GM12878 (cell line): ENCODE measurements at regions not wholly inside any gene's neighbourhood (a gene's known extent, or its start where the extent isn't known, plus 50 kb on each side); places are given as distances from the start of the nearest gene placed in this dataset.

Experiments used
- ATAC-seq: fragments of 200-7000 bp; cut with Tn5 transposase; 3 replicates; pipeline ENCODE4 v1.9.1; 2020; ENCODE audit warnings: mild to moderate bottlenecking, moderate library complexity
- BruUV-seq: library from RNA; stranded (reverse); fragments of 400-500 nt; replicated peaks from 2 replicates; lab custom pipeline; 2021; lab: Mats Ljungman, UMichigan
- CTCF ChIA-PET: fragments of 300-600 bp; sonication (Branson Sonifier 250); formaldehyde crosslinking; extraction: SDS; loops from one replicate; lab custom pipeline; 2021; ENCODE audit warnings: inconsistent platforms; lab: Yijun Ruan, JAX
- POLR2A ChIA-PET: fragments of 350-600 bp; formaldehyde crosslinking; extraction: SDS; loops from one replicate; lab custom pipeline; 2021; ENCODE audit warnings: inconsistent platforms; lab: Charles Lee
- RAD21 ChIA-PET: fragments of 300-600 bp; sonication (Branson Sonifier 250); formaldehyde crosslinking; loops from one replicate; lab custom pipeline; 2023; ENCODE audit warnings: antibody characterized with exemption; ENCODE audit not compliant: unreplicated experiment; lab: Charles Lee
- SMC1A ChIA-PET: fragments of 300-600 bp; sonication (Branson Sonifier 250); formaldehyde crosslinking; loops from one replicate; lab custom pipeline; 2023; ENCODE audit not compliant: unreplicated experiment, uncharacterized antibody; lab: Charles Lee
- DNase-seq: peaks from one replicate; pipeline ENCODE4 v3.0.0-alpha.2; 2011; ENCODE audit warnings: low read depth, low spot score
- FAIRE-seq: peaks from 3 replicates; lab custom pipeline; 2011; peaks lifted over from hg19 to GRCh38; lab: Jason Lieb, UNC
- H2AFZ ChIP-seq: 2 replicates; pipeline ENCODE4 v1.6.0; 2011; ENCODE audit warnings: low read depth, low read length, control low read depth; ENCODE audit not compliant: control insufficient read depth
- H3K27ac ChIP-seq: 2 replicates; pipeline ENCODE4 v1.5.1; 2011; ENCODE audit warnings: control low read depth; ENCODE audit not compliant: control insufficient read depth, insufficient read depth
- H3K27me3 ChIP-seq, 2 experiments: replicated peaks in 1 of 2; 2 replicates each; pipeline versions ENCODE4 v1.6.0 to v1.6.1; 2011; ENCODE audit warnings: low read length in 1 of 2; ENCODE audit not compliant: control insufficient read depth in 2 of 2, insufficient read depth in 2 of 2
- H3K36me3 ChIP-seq, 2 experiments: 2 replicates each; pipeline ENCODE4 v1.5.1; 2011; ENCODE audit warnings: low read length in 1 of 2; ENCODE audit not compliant: control insufficient read depth in 2 of 2, insufficient read depth in 2 of 2
- H3K4me1 ChIP-seq: 2 replicates; pipeline ENCODE4 v1.6.1; 2011; ENCODE audit warnings: mild to moderate bottlenecking, low read length, moderate library complexity, mixed read lengths; ENCODE audit not compliant: control insufficient read depth, insufficient read depth
- H3K4me2 ChIP-seq: 2 replicates; pipeline ENCODE4 v1.6.0; 2011; ENCODE audit warnings: control low read depth; ENCODE audit not compliant: control insufficient read depth, insufficient read depth
- H3K4me3 ChIP-seq: fragments of 200-600 bp; sonication (generic); 2 replicates; pipeline ENCODE4 v1.5.1; 2016
- H3K79me2 ChIP-seq: 2 replicates; pipeline ENCODE4 v1.6.0; 2011; ENCODE audit warnings: low read length; ENCODE audit not compliant: control insufficient read depth, insufficient read depth
- H3K9ac ChIP-seq: 2 replicates; pipeline ENCODE4 v1.8.0; 2011; ENCODE audit warnings: low read length, control low read depth, mixed read lengths; ENCODE audit not compliant: control insufficient read depth, insufficient read depth
- H3K9me3 ChIP-seq: replicated peaks from 3 replicates; pipeline ENCODE4 v1.5.1; 2011; ENCODE audit warnings: mild to moderate bottlenecking, low read length; ENCODE audit not compliant: control insufficient read depth, insufficient read depth
- H4K20me1 ChIP-seq: 2 replicates; pipeline ENCODE4 v1.6.0; 2011; ENCODE audit not compliant: control insufficient read depth, insufficient read depth
- BACH1 ChIP-seq: fragments of 450-650 bp; IDR thresholded peaks from 2 replicates; pipeline ENCODE4 v1.6.1; 2017; ENCODE audit warnings: mild to moderate bottlenecking, borderline replicate concordance
- CTCF ChIP-seq, 3 experiments: IDR thresholded peaks in 2 of 3; conservative IDR thresholded peaks in 1 of 3; 2 replicates each; pipeline ENCODE4 v1.5.1; 2011; ENCODE audit warnings: low read depth in 3 of 3, low read length in 3 of 3, mild to moderate bottlenecking in 3 of 3, control low read depth in 2 of 3, moderate library complexity in 2 of 3, inconsistent platforms in 1 of 3, mixed read lengths in 1 of 3; ENCODE audit not compliant: control insufficient read depth in 2 of 3, insufficient read depth in 1 of 3; ENCODE audit errors: extremely low read depth in 1 of 3
- EP300 ChIP-seq, 2 experiments: fragments of 150-350 bp in 1 of 2; IDR thresholded peaks; 2 replicates each; pipeline ENCODE4 v1.6.1; 2011 to 2012; ENCODE audit warnings: low read depth in 2 of 2, low read length in 2 of 2, borderline replicate concordance in 1 of 2, improper control_type of control experiment in 1 of 2, inconsistent platforms in 1 of 2; ENCODE audit not compliant: control insufficient read depth in 1 of 2
- IKZF2 ChIP-seq, 2 experiments: fragments of 450-650 bp; IDR thresholded peaks; 2 replicates each; pipeline ENCODE4 v1.6.1; 2017; ENCODE audit warnings: mild to moderate bottlenecking in 2 of 2, moderate library complexity in 2 of 2
- MYB ChIP-seq: fragments of 150-350 bp; IDR thresholded peaks from 2 replicates; pipeline ENCODE4 v1.6.1; 2014; ENCODE audit warnings: mild to moderate bottlenecking, low read depth, low read length, borderline replicate concordance
- NFIC ChIP-seq: IDR thresholded peaks from 2 replicates; pipeline ENCODE4 v1.6.1; 2012; ENCODE audit warnings: low read depth, mild to moderate bottlenecking, inconsistent platforms, low read length, moderate library complexity
- RAD21 ChIP-seq: IDR thresholded peaks from 2 replicates; pipeline ENCODE4 v1.6.1; 2011; ENCODE audit warnings: mild to moderate bottlenecking, low read depth, low read length, moderate library complexity; ENCODE audit not compliant: insufficient read depth
- RELA ChIP-seq: fragments of 450-650 bp; IDR thresholded peaks from 2 replicates; pipeline ENCODE4 v1.8.0; 2014; ENCODE audit warnings: borderline replicate concordance; ENCODE audit not compliant: partially characterized antibody
- SREBF2 ChIP-seq: IDR thresholded peaks from 2 replicates; pipeline ENCODE4 v1.6.1; 2012; ENCODE audit warnings: mild to moderate bottlenecking, low read length
- ZNF384 ChIP-seq: IDR thresholded peaks from 2 replicates; pipeline ENCODE4 v1.6.1; 2012; ENCODE audit warnings: low read depth, mild to moderate bottlenecking, low read length, improper control_type of control experiment, borderline replicate concordance
- WGBS: methylation state at CpG from one replicate; pipeline ENCODE4 v1.1.6; 2016; ENCODE audit warnings: low lambda C conversion rate; ENCODE audit not compliant: insufficient replicate concordance, insufficient coverage; ENCODE audit errors: missing lambda C conversion rate; 5-methylcytosine and 5-hydroxymethylcytosine counted together
- in situ Hi-C: fragments of 300-500 bp; cut with MboI; formaldehyde crosslinking; loops from 9 replicates; pipeline ENCODE4 v1.14.3; 2018; ENCODE audit warnings: mixed read lengths
- intact Hi-C: fragments of 100-400 bp; cut with micrococcal nuclease; formaldehyde crosslinking; loops from one replicate; pipeline ENCODE4 v1.14.2; 2022; ENCODE audit not compliant: unreplicated experiment
- TF ChIP-seq, protein P1 (sequence below): fragments of 450-650 bp; IDR thresholded peaks from 2 replicates; pipeline ENCODE4 v1.6.1; 2016; ENCODE audit warnings: mild to moderate bottlenecking
- TF ChIP-seq, protein P2 (sequence below): fragments of 450-650 bp; conservative IDR thresholded peaks from 2 replicates; pipeline ENCODE4 v1.6.1; 2017; ENCODE audit warnings: mild to moderate bottlenecking, moderate library complexity

- TF ChIP-seq, protein P1, sequence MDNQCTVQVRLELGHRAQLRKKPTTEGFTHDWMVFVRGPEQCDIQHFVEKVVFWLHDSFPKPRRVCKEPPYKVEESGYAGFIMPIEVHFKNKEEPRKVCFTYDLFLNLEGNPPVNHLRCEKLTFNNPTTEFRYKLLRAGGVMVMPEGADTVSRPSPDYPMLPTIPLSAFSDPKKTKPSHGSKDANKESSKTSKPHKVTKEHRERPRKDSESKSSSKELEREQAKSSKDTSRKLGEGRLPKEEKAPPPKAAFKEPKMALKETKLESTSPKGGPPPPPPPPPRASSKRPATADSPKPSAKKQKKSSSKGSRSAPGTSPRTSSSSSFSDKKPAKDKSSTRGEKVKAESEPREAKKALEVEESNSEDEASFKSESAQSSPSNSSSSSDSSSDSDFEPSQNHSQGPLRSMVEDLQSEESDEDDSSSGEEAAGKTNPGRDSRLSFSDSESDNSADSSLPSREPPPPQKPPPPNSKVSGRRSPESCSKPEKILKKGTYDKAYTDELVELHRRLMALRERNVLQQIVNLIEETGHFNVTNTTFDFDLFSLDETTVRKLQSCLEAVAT, result no peak
These were observed 107.3 kb upstream of the NFIB start (continued) for GRCh38 chr9:14421291-14421690.

DNA sequence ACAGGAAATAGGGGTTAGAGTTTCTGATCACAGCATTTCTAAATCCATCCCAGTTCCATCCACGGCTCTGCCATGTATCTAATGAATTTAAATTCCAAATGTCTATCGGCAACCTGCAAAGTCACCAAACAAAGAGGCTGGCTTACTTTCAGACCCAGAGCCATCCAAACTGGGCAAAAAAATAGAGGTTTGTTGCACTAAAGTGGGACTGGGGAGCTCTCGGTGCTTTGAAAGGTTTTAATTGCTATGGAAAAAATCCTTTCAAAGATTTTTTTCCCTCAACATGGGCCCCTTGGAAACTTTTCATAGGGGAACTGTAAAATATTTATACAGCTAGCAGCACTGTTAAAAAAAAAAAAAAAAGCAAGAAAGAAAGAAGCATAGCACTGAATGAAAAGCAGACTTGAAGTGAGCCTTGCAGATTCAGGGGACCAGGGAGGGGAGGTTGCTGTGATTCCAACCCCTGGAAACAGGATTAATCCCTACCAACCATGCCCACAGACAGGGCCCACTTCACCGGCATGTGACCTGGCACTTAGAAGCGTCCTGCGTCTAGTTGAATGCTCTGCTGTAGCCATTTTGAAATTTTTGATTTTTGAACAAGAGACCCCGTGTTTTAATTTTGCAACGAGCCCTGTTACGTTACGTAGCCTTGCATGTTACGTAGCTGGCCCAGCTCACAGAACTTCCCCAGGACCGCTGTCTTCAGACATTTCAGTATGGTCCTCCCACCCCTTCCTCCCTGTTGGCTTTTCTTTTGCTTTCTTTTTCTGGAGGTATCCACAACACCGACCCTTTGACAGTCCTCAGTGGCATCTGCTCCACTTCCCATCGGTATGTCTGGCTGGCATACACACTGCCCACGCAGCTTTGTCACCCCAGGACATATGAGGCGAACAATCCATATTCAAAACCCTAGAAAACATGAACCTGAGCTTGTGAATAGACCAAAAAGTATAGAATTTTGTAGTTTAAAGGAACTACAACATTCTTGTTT, 105.3 kb upstream of the NFIB start:
- H2AFZ ChIP-seq, result no peak overlapping the region
- DNase-seq (no peak), FAIRE-seq (no peak)
- no peaks in the 10 kb centered on the region for H4K20me1 ChIP-seq
- no peaks in the 10 kb centered on the region for H3K36me3 ChIP-seq
- WGBS, result 36% methylated on average over 16 of the region's 16 CpGs
- H3K4me2 ChIP-seq, result no peak overlapping the region
- no peak for TF ChIP-seq RELA
- TF ChIP-seq, protein P2, sequence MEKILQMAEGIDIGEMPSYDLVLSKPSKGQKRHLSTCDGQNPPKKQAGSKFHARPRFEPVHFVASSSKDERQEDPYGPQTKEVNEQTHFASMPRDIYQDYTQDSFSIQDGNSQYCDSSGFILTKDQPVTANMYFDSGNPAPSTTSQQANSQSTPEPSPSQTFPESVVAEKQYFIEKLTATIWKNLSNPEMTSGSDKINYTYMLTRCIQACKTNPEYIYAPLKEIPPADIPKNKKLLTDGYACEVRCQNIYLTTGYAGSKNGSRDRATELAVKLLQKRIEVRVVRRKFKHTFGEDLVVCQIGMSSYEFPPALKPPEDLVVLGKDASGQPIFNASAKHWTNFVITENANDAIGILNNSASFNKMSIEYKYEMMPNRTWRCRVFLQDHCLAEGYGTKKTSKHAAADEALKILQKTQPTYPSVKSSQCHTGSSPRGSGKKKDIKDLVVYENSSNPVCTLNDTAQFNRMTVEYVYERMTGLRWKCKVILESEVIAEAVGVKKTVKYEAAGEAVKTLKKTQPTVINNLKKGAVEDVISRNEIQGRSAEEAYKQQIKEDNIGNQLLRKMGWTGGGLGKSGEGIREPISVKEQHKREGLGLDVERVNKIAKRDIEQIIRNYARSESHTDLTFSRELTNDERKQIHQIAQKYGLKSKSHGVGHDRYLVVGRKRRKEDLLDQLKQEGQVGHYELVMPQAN, result no peak
- no peak for TF ChIP-seq MYB
- no peak for TF ChIP-seq CTCF (IDR thresholded peaks at IDR 0.05 in 2 of 3, conservative IDR thresholded peaks at IDR 0.05 in 1 of 3; ENCODE audit: control insufficient read depth in 2 of 3, extremely low read depth in 1 of 3, insufficient read depth in 1 of 3, low read depth in 3 of 3, low read length in 3 of 3)
- TF ChIP-seq BACH1, result no peak
- TF ChIP-seq RAD21, result no peak
- TF ChIP-seq IKZF2 (IDR thresholded peaks at IDR 0.05), result no peak
- TF ChIP-seq NFIC, result no peak
- no peak for TF ChIP-seq SREBF2
- no peak for TF ChIP-seq EP300 (IDR thresholded peaks at IDR 0.05; ENCODE audit: borderline replicate concordance in 1 of 2, control insufficient read depth in 1 of 2, low read depth in 2 of 2, low read length in 2 of 2)
- no peak for TF ChIP-seq ZNF384
- TF ChIP-seq, all 136 proteins: peak for 0
- H3K4me3 ChIP-seq, result no peak overlapping the region
- RAD21 ChIA-PET, result interaction anchor here (0.6 kb wide), 1 partner anchor 21 kb away, joined by 3 read pairs; no protein-coding TSS in a partner anchor
- SMC1A ChIA-PET, result interaction anchor here (1.3 kb wide), 1 partner anchor 8 kb away, joined by 4 read pairs; no protein-coding TSS in a partner anchor
- POLR2A ChIA-PET, result no interaction called here
- no TSS peak for BruUV-seq
- in situ Hi-C loops (no loop called here), intact Hi-C loops (no loop called here)
- CTCF ChIA-PET, result interaction anchor here (0.7 to 3.0 kb wide), 3 partner anchors 9 to 995 kb away, joined by 3 to 21 read pairs (median 4); no protein-coding TSS in a partner anchor
- no peak for ATAC-seq
- no peaks in the 10 kb centered on the region for H3K27me3 ChIP-seq
- H3K27ac ChIP-seq, result no peak overlapping the region
- no peaks in the 10 kb centered on the region for H3K9me3 ChIP-seq
- no peaks in the 10 kb centered on the region for H3K79me2 ChIP-seq
- H3K4me1 ChIP-seq, result no peaks in the 10 kb centered on the region
- no peak overlapping the region for H3K9ac ChIP-seq
